Gastrocnemius medialis (tissue), 4 donors: ENCODE measurements at regions not wholly inside any gene's neighbourhood (a gene's known extent, or its start where the extent isn't known, plus 50 kb on each side); places are given as distances from the start of the nearest gene placed in this dataset.

ENCODE experiments used
- CTCF ChIP-seq, 5 experiments: fragments of 450-650 bp in 3 of 5; fragments of 200-600 bp in 2 of 5; sonication (generic) in 2 of 5; IDR thresholded peaks in 4 of 5; conservative IDR thresholded peaks in 1 of 5; 1 replicate in 4 of 5; 2 replicates in 1 of 5; pipeline ENCODE4 v1.5.1; 2016 to 2019; ENCODE audit warnings: antibody characterized with exemption in 5 of 5, mild to moderate bottlenecking in 3 of 5, moderate library complexity in 3 of 5
- POLR2A ChIP-seq, 2 donors: fragments of 450-650 bp; IDR thresholded peaks; one replicate each; pipeline ENCODE4 v1.6.1; 2017; ENCODE audit warnings: antibody characterized with exemption in 2 of 2, mild to moderate bottlenecking in 2 of 2, moderate library complexity in 2 of 2

- TF ChIP-seq POLR2A (IDR thresholded peaks at IDR 0.05): no peak
- TF ChIP-seq CTCF (IDR thresholded peaks at IDR 0.05 in 4 of 5, conservative IDR thresholded peaks at IDR 0.05 in 1 of 5): no peak
Observed at GRCh38 chr2:181317511-181317910, 139.7 kb upstream of the ITGA4 start.
